ENCODE measurements at regions not wholly inside any gene's neighbourhood (a gene's known extent, or its start where the extent isn't known, plus 50 kb on each side); places are given as distances from the start of the nearest gene placed in this dataset.
A peak's percentile ranks its signal among the peaks of the same experiment; 100 is the strongest.

DNA sequence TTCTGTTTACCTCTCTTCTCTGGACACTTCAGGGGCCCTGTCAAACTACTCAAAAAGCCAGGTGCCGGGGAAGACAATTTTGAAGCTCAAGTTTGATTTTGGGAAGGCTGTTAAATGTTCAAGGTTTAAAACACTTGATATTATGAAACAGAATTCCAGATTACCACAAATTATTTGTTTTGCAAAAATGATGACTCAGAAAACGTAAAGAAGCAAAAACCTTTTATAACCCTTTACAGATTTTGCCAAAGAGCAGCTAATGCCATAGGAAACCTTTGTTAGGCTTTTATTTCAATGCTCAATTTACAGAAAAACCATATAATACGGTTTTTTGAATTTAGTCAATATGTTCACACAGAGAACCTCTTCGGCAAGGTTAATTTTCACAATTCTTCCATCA lies 593.4 kb upstream of the ZP4 start:
- H3K4me2 ChIP-seq (ENCODE audit: low read depth, low read length) = no peak overlapping the region
- 14% methylated on average over 4 of the region's 4 CpGs for WGBS (ENCODE audit: low lambda C conversion rate)
- H3K79me2 ChIP-seq (ENCODE audit: insufficient read depth, low read length) = no peaks in the 10 kb centered on the region
- FAIRE-seq (no peak), ATAC-seq (no peak), DNase-seq (ENCODE audit: low spot score) (no peak)
- no peak overlapping the region for H3K9ac ChIP-seq (ENCODE audit: insufficient read depth, low read depth, low read length)
- H3K4me3 ChIP-seq (replicated peaks in 1 of 3; ENCODE audit: insufficient read depth in 1 of 3, low read depth in 2 of 3, low read length in 3 of 3) = no peak overlapping the region
- ChIA-PET POLR2A (no interaction called here), CTCF (ENCODE audit: low intra/inter-chr PET ratio, low total read pairs) (no interaction called here)
- H3K27ac ChIP-seq (ENCODE audit: extremely low read length, insufficient read depth, low read length) = no peak overlapping the region
- TF ChIP-seq MAFK (conservative IDR thresholded peaks at IDR 0.05 in 1 of 2, IDR thresholded peaks at IDR 0.05 in 1 of 2; ENCODE audit: low read length in 2 of 2) (peak in 1 of 2 experiments; percentile 42; a peak in 2 of 4 replicates), MAFF (IDR thresholded peaks at IDR 0.05; ENCODE audit: low read depth, low read length) (peak; percentile 27; the same call in 1 of the 2 replicates), ZNF546 (CRISPR knock-in tag; conservative IDR thresholded peaks at IDR 0.05) (no peak)
- peaks cover 95% of the 10 kb centered on the region for H3K9me3 ChIP-seq (ENCODE audit: low read length)
- H4K20me1 ChIP-seq (ENCODE audit: insufficient read depth, low read length) = no peaks in the 10 kb centered on the region
- H3K36me3 ChIP-seq (replicated peaks in 1 of 2; ENCODE audit: control insufficient read depth in 1 of 2, insufficient read depth in 2 of 2, low read length in 2 of 2) = no peaks in the 10 kb centered on the region
- BruUV-seq (replicated peaks) = no TSS peak
- intact Hi-C loops (cut with micrococcal nuclease; ENCODE audit: unreplicated experiment) (loop anchor here (2.0 kb wide), 1 partner anchor 53 kb away; no protein-coding TSS in a partner anchor), in situ Hi-C loops (cut with HindIII; ENCODE audit: extremely low pct_ligation_motif_present, low pct_unique_long_range_greater_than_20kb) (no loop called here)
- H2AFZ ChIP-seq (ENCODE audit: low read length) = no peak overlapping the region
- no peaks in the 10 kb centered on the region for H3K27me3 ChIP-seq (ENCODE audit: control insufficient read depth in 1 of 2, insufficient read depth in 2 of 2, low read length in 2 of 2)
- no peaks in the 10 kb centered on the region for H3K4me1 ChIP-seq (ENCODE audit: insufficient read depth, low read length)

DNA sequence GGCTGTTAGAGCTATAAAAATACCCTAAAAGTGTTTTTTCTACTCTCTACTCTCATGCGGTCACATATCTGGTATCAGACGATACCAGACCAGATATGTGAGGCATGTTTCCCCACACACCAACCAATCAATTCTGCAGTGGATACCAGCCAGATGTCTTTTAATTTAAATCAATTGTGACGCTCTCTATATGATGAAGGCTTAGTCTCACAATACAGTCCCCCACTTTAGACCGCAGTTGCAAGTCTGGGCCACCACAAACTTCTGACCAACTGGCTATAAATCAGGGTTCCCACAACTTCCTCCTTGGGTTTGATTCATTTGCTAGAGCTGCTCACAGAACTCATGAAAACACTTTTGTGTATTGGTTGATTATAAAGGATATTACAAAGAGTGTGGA lies 586.1 kb upstream of the ZP4 start:
- WGBS (ENCODE audit: low lambda C conversion rate) = 66% methylated on average over 4 of the region's 4 CpGs
- Histone ChIP-seq H3K4me3 (replicated peaks in 1 of 3; ENCODE audit: insufficient read depth in 1 of 3, low read depth in 2 of 3, low read length in 3 of 3) (no peak overlapping the region), H2AFZ (ENCODE audit: low read length) (no peak overlapping the region), H3K36me3 (replicated peaks in 1 of 2; ENCODE audit: control insufficient read depth in 1 of 2, insufficient read depth in 2 of 2, low read length in 2 of 2) (no peaks in the 10 kb centered on the region), H3K27me3 (ENCODE audit: control insufficient read depth in 1 of 2, insufficient read depth in 2 of 2, low read length in 2 of 2) (no peaks in the 10 kb centered on the region), H4K20me1 (ENCODE audit: insufficient read depth, low read length) (no peaks in the 10 kb centered on the region), H3K9ac (ENCODE audit: insufficient read depth, low read depth, low read length) (no peak overlapping the region), H3K4me2 (ENCODE audit: low read depth, low read length) (no peak overlapping the region), H3K27ac (ENCODE audit: extremely low read length, insufficient read depth, low read length) (no peak overlapping the region), H3K9me3 (ENCODE audit: low read length) (peaks cover 79% of the 10 kb centered on the region), H3K79me2 (ENCODE audit: insufficient read depth, low read length) (no peaks in the 10 kb centered on the region), H3K4me1 (ENCODE audit: insufficient read depth, low read length) (no peaks in the 10 kb centered on the region)
- intact Hi-C loops (cut with micrococcal nuclease; ENCODE audit: unreplicated experiment) = no loop called here
- ChIA-PET CTCF (ENCODE audit: low intra/inter-chr PET ratio, low total read pairs) (no interaction called here), POLR2A (no interaction called here)
- FAIRE-seq (no peak), DNase-seq (ENCODE audit: low spot score) (no peak), ATAC-seq (no peak)
- BruUV-seq (replicated peaks) = no TSS peak
- in situ Hi-C loops (cut with HindIII; ENCODE audit: extremely low pct_ligation_motif_present, low pct_unique_long_range_greater_than_20kb) = no loop called here
- no peak for TF ChIP-seq HNRNPUL1 (IDR thresholded peaks at IDR 0.05; ENCODE audit: low read depth, low read length)
- TF ChIP-seq ZNF530 (CRISPR knock-in tag; IDR thresholded peaks at IDR 0.05; ENCODE audit: low read depth) = no peak
- TF ChIP-seq TRIM24 (CRISPR knock-in tag; IDR thresholded peaks at IDR 0.05) = no peak
- no peak for TF ChIP-seq ZNF713 (CRISPR knock-in tag; IDR thresholded peaks at IDR 0.05)
- TF ChIP-seq, protein P1, sequence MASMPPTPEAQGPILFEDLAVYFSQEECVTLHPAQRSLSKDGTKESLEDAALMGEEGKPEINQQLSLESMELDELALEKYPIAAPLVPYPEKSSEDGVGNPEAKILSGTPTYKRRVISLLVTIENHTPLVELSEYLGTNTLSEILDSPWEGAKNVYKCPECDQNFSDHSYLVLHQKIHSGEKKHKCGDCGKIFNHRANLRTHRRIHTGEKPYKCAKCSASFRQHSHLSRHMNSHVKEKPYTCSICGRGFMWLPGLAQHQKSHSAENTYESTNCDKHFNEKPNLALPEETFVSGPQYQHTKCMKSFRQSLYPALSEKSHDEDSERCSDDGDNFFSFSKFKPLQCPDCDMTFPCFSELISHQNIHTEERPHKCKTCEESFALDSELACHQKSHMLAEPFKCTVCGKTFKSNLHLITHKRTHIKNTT (CRISPR knock-in tag; IDR thresholded peaks at IDR 0.05) = no peak
- TF ChIP-seq, protein P2, sequence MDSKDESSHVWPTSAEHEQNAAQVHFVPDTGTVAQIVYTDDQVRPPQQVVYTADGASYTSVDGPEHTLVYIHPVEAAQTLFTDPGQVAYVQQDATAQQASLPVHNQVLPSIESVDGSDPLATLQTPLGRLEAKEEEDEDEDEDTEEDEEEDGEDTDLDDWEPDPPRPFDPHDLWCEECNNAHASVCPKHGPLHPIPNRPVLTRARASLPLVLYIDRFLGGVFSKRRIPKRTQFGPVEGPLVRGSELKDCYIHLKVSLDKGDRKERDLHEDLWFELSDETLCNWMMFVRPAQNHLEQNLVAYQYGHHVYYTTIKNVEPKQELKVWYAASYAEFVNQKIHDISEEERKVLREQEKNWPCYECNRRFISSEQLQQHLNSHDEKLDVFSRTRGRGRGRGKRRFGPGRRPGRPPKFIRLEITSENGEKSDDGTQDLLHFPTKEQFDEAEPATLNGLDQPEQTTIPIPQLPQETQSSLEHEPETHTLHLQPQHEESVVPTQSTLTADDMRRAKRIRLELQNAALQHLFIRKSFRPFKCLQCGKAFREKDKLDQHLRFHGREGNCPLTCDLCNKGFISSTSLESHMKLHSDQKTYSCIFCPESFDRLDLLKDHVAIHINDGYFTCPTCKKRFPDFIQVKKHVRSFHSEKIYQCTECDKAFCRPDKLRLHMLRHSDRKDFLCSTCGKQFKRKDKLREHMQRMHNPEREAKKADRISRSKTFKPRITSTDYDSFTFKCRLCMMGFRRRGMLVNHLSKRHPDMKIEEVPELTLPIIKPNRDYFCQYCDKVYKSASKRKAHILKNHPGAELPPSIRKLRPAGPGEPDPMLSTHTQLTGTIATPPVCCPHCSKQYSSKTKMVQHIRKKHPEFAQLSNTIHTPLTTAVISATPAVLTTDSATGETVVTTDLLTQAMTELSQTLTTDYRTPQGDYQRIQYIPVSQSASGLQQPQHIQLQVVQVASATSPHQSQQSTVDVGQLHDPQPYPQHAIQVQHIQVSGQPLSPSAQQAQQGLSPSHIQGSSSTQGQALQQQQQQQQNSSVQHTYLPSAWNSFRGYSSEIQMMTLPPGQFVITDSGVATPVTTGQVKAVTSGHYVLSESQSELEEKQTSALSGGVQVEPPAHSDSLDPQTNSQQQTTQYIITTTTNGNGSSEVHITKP (CRISPR knock-in tag; IDR thresholded peaks at IDR 0.05; ENCODE audit: low read depth) = no peak
- no peak for TF ChIP-seq SCMH1 (CRISPR knock-in tag; IDR thresholded peaks at IDR 0.05; ENCODE audit: borderline replicate concordance)
- no peak for TF ChIP-seq HHEX (CRISPR knock-in tag; IDR thresholded peaks at IDR 0.05)
- no peak for TF ChIP-seq ERF (CRISPR knock-in tag; IDR thresholded peaks at IDR 0.05)
- no peak for TF ChIP-seq ZNF12 (CRISPR knock-in tag; IDR thresholded peaks at IDR 0.05)
- TF ChIP-seq, protein P3, sequence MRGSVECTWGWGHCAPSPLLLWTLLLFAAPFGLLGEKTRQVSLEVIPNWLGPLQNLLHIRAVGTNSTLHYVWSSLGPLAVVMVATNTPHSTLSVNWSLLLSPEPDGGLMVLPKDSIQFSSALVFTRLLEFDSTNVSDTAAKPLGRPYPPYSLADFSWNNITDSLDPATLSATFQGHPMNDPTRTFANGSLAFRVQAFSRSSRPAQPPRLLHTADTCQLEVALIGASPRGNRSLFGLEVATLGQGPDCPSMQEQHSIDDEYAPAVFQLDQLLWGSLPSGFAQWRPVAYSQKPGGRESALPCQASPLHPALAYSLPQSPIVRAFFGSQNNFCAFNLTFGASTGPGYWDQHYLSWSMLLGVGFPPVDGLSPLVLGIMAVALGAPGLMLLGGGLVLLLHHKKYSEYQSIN (CRISPR knock-in tag; IDR thresholded peaks at IDR 0.05; ENCODE audit: borderline replicate concordance) = no peak
- TF ChIP-seq ZBTB8A (CRISPR knock-in tag; IDR thresholded peaks at IDR 0.05; ENCODE audit: borderline replicate concordance, low read depth) = no peak
